ENCODE measurements at regions not wholly inside any gene's neighbourhood (a gene's known extent, or its start where the extent isn't known, plus 50 kb on each side); places are given as distances from the start of the nearest gene placed in this dataset.

DNA sequence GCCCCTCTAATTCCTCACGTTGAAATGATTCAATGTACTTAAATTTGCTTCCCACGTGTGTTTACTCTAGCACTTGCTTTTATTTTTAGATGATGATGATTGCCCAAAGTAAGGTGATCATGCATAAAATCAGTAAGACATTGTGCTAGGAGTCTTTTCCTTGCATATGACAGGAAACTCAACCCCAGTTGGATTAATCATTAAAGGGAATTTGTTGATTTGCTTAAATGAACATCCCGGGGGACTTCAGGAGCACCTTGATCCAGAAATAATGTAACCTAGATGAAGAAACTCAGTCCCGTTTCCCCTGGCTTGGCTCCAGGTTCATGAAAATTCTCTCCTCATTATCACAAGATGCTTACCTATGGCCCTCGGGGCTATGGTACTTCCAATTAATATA, 106.1 kb upstream of the STC2 start:
- no peak for TF ChIP-seq EZH2 (IDR thresholded peaks at IDR 0.05)
- TF ChIP-seq CTCF (IDR thresholded peaks at IDR 0.05): no peak

Measured in neural progenitor cell (in vitro differentiated cells).